ENCODE measurements at regions not wholly inside any gene's neighbourhood (a gene's known extent, or its start where the extent isn't known, plus 50 kb on each side); places are given as distances from the start of the nearest gene placed in this dataset.

DNA sequence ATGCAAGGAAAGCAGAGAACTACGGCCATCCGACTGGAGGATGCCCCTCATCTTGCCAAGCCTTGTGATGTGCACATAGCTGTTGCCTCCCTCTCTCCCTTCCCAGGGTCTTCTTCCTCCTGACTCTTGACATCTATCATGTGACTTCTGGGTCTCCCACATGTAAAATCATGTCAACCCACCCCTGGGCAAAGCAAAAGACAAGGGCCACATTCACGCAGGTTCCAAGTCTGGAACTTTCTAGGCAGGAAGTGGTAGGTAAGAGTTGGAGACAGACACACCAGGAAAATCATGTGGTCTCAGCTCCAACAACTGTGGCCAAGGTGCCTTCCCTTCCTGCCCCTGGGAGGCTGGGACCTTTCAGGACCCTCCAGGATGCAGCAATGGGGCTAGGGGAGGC lies 187.3 kb downstream of the CXCL12 start:
- no peak overlapping the region for H3K27ac Mint-ChIP-seq (ENCODE audit: unreplicated experiment)
- no peaks in the 10 kb centered on the region for H3K27me3 ChIP-seq (replicated peaks; ENCODE audit: control insufficient read depth, insufficient read depth, low read length)
- no peaks in the 10 kb centered on the region for H3K36me3 Mint-ChIP-seq (ENCODE audit: insufficient read depth, unreplicated experiment)
- H3K36me3 ChIP-seq (ENCODE audit: control insufficient read depth, insufficient read depth, low read length) = no peaks in the 10 kb centered on the region
- no peaks in the 10 kb centered on the region for H3K4me1 ChIP-seq
- TF ChIP-seq, protein P1, sequence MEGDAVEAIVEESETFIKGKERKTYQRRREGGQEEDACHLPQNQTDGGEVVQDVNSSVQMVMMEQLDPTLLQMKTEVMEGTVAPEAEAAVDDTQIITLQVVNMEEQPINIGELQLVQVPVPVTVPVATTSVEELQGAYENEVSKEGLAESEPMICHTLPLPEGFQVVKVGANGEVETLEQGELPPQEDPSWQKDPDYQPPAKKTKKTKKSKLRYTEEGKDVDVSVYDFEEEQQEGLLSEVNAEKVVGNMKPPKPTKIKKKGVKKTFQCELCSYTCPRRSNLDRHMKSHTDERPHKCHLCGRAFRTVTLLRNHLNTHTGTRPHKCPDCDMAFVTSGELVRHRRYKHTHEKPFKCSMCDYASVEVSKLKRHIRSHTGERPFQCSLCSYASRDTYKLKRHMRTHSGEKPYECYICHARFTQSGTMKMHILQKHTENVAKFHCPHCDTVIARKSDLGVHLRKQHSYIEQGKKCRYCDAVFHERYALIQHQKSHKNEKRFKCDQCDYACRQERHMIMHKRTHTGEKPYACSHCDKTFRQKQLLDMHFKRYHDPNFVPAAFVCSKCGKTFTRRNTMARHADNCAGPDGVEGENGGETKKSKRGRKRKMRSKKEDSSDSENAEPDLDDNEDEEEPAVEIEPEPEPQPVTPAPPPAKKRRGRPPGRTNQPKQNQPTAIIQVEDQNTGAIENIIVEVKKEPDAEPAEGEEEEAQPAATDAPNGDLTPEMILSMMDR (IDR thresholded peaks at IDR 0.05; ENCODE audit: insufficient read depth in 1 of 2, low read depth in 1 of 2, low read length in 1 of 2, severe bottlenecking in 1 of 2, unreplicated experiment in 1 of 2) = no peak
- no TSS peak for BruUV-seq (replicated peaks)
- ChIA-PET CTCF (no interaction called here), POLR2A (no interaction called here)
- peaks cover 3% of the 10 kb centered on the region for H3K27me3 Mint-ChIP-seq (ENCODE audit: insufficient read depth, unreplicated experiment)
- H3K9me3 Mint-ChIP-seq (ENCODE audit: unreplicated experiment) = no peaks in the 10 kb centered on the region
- no peak overlapping the region for H3K4me3 Mint-ChIP-seq (ENCODE audit: unreplicated experiment)
- no peaks in the 10 kb centered on the region for H3K4me1 Mint-ChIP-seq (ENCODE audit: low read depth, unreplicated experiment)
- H3K4me3 ChIP-seq (ENCODE audit: low read depth, low read length) = no peak overlapping the region
- no peak for DNase-seq
- H3K9me3 ChIP-seq = no peaks in the 10 kb centered on the region
- intact Hi-C loops (cut with micrococcal nuclease; ENCODE audit: unreplicated experiment) = no loop called here

DNA sequence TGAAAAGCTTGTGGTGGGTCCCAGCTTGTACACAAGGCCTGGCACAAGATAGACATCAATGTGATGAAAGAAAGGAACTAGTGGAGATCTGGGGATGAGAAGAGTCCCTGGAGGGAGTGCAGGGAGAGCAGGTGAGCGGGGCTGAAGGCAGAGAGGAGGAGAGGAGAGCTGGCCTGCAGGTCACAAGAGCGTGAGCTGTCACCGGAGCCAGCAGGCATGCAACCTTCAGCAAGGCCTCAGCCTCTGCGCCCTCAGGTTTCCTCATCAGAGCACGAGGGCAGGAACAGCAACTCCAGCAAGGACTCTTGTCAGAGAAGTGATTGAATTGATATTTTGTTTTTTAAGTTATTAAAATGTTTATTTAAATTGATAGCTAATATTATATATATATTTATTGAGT lies 188.6 kb downstream of the CXCL12 start:
- H3K9me3 ChIP-seq = no peaks in the 10 kb centered on the region
- Mint-ChIP-seq H3K4me3 (ENCODE audit: unreplicated experiment) (no peak overlapping the region), H3K27me3 (ENCODE audit: insufficient read depth, unreplicated experiment) (peaks cover 3% of the 10 kb centered on the region), H3K36me3 (ENCODE audit: insufficient read depth, unreplicated experiment) (no peaks in the 10 kb centered on the region), H3K27ac (ENCODE audit: unreplicated experiment) (no peak overlapping the region), H3K4me1 (ENCODE audit: low read depth, unreplicated experiment) (no peaks in the 10 kb centered on the region), H3K9me3 (ENCODE audit: unreplicated experiment) (no peaks in the 10 kb centered on the region)
- ChIA-PET POLR2A (no interaction called here), CTCF (no interaction called here)
- no peaks in the 10 kb centered on the region for H3K4me1 ChIP-seq
- no peaks in the 10 kb centered on the region for H3K27me3 ChIP-seq (replicated peaks; ENCODE audit: control insufficient read depth, insufficient read depth, low read length)
- intact Hi-C loops (cut with micrococcal nuclease; ENCODE audit: unreplicated experiment) = no loop called here
- TF ChIP-seq, protein P1 (IDR thresholded peaks at IDR 0.05; ENCODE audit: insufficient read depth in 1 of 2, low read depth in 1 of 2, low read length in 1 of 2, severe bottlenecking in 1 of 2, unreplicated experiment in 1 of 2) = no peak
- DNase-seq = no peak
- H3K36me3 ChIP-seq (ENCODE audit: control insufficient read depth, insufficient read depth, low read length) = no peaks in the 10 kb centered on the region
- no TSS peak for BruUV-seq (replicated peaks)
- no peak overlapping the region for H3K4me3 ChIP-seq (ENCODE audit: low read depth, low read length)

DNA sequence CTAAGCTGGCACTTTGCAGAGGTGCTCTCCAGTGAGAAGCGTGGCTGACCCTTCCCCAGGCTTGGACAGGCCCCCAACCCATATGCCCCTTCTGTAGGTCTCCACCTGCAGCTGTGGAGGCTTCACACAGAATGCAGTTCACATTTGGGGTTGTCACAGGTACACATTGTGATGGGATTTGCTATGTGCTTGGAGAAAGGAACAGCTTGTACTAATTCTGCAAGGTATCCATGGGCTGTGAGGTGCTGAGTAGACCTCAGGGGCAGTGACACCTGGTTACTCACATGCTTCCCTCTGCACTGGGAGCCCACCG lies 188.9 kb downstream of the CXCL12 start:
- POLR2A ChIA-PET = no interaction called here
- Histone ChIP-seq H3K36me3 (ENCODE audit: control insufficient read depth, insufficient read depth, low read length) (no peaks in the 10 kb centered on the region), H3K4me1 (no peaks in the 10 kb centered on the region), H3K27me3 (replicated peaks; ENCODE audit: control insufficient read depth, insufficient read depth, low read length) (no peaks in the 10 kb centered on the region), H3K9me3 (no peaks in the 10 kb centered on the region), H3K4me3 (ENCODE audit: low read depth, low read length) (no peak overlapping the region)
- no peak overlapping the region for H3K4me3 Mint-ChIP-seq (ENCODE audit: unreplicated experiment)
- peaks cover 3% of the 10 kb centered on the region for H3K27me3 Mint-ChIP-seq (ENCODE audit: insufficient read depth, unreplicated experiment)
- H3K27ac Mint-ChIP-seq (ENCODE audit: unreplicated experiment) = no peak overlapping the region
- H3K36me3 Mint-ChIP-seq (ENCODE audit: insufficient read depth, unreplicated experiment) = no peaks in the 10 kb centered on the region
- intact Hi-C loops (cut with micrococcal nuclease; ENCODE audit: unreplicated experiment) = no loop called here
- no peak for DNase-seq
- no TSS peak for BruUV-seq (replicated peaks)
- H3K4me1 Mint-ChIP-seq (ENCODE audit: low read depth, unreplicated experiment) = no peaks in the 10 kb centered on the region
- TF ChIP-seq, protein P1 (IDR thresholded peaks at IDR 0.05; ENCODE audit: insufficient read depth in 1 of 2, low read depth in 1 of 2, low read length in 1 of 2, severe bottlenecking in 1 of 2, unreplicated experiment in 1 of 2) = no peak
- H3K9me3 Mint-ChIP-seq (ENCODE audit: unreplicated experiment) = no peaks in the 10 kb centered on the region
- CTCF ChIA-PET = no interaction called here
